ENCODE measurements at regions not wholly inside any gene's neighbourhood (a gene's known extent, or its start where the extent isn't known, plus 50 kb on each side); places are given as distances from the start of the nearest gene placed in this dataset.

DNA sequence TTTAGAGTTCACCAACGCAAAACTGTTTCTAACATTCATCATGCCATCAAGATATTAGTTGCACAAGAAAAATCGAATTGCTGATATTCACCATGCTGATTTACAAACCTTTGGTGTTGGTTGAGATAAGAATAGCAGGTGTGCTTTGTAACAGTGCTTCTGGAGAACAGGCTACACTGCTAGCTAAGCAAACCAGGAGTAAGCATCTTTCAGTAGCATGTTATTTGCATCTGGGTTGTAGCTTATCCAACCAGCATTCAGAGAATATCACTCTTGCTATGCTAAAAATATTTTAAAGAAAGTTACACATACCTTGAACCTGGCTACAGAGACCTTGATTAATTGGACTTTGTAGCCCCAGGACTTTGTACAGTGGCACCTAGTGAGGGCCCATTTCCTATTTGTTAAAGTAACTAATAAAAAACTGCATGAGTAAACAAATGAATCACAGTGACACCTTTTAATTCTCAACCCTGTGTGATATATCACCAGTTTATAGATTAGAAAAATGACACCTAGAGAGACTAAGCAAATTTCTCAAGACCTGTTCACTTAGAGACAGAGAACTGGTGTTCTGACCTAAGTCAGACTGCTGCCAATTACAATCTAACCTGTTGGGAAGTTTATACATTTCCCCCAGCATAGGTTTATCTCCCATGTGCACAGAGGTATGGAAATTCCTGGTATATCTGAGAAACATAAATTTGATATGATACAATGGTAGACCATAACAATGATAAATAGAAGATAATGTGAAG, 435.5 kb upstream of the TGFBR2 start:
- no peak for DNase-seq

DNA sequence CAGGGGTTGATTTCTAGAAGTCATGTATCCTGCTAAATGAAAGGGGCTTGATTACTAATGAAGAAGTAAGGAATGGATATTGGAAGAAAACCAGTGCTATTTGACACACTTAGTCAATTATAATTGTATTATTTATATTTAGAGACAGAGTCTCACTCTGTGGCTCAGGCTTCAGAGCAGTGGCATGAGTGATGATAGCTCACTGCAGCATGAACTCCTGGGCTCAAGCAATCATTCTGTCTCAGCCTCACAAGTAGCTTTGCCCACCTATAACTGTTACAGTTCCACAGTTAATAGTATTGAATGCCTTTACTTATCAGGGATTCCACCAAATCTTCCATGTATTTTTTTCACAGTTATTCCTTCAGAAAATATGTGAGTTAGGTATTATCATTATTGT, 432.0 kb upstream of the TGFBR2 start:
- DNase-seq: no peak

DNA sequence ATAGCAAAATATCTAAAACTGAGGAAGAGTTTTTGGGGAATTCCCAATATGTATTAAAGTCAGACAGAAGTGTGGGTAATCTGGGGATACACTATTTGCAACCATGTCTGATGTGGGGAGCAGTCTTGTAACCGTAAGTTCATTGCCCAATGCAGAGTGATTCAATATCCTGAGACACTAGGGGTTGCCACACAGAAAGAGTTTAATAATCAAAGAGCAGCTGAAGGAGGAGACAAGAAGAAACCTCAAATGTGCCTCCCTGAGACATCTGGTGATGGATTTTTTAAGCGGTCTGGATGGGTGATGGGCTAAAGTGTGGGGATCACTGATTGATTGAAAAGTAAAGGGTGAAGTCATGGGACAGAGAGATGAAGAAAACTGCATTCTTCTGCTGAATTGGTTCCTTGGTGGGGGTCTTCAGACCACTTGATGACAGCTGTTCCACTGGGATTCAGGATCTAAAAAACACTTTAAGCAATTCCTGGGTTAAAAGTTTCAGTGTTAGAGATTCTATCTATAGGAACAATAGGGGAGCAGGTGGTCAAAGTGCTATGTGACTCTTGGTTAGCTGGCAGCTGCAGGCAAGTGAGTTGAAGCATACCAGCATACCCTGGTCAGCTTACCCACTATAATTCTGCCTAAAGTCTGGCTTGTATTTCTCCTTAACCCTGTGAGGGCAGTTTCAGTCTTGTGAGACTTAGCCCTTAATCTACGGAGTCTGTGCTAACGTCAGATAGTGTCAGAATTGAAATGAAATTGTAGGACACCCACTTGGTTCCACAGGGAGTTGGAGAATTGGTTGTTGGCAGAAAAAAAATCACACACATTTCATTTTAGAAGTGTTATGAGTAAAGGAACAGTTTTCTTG, 425.9 kb upstream of the TGFBR2 start:
- DNase-seq: no peak

DNA sequence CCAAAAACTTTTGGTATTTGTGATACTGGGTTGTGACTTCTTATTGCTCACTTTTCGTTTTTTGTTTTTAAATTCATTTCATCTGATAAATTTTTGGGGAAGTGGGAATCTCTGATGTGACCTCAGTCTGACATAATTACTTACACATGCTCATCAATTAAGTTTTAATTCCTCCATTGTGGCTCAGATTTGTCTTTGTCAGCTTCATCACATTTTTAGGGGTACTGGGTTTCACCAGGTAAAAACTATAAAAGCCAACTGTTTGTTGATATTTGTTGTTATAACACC, 425.3 kb upstream of the TGFBR2 start:
- no peak for DNase-seq

DNA sequence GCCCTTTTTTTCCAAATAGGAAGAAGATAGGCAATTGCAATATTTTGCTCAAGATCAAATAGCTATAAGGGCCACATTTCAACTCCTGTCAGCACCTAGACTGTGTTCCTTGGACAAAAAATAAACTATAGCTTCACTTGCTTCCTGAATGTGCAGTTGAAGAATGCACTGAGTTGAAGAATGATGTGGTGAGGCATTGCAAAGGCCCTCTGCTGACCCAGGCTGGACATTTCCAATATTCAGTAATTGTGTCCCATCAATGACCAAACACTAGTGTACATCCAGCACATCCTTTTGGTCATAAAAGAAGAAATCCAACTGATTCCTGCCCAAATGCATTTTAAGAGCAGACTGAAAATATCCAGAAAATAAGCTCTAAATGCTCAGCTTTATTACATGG, 424.8 kb upstream of the TGFBR2 start:
- no peak for DNase-seq

DNA sequence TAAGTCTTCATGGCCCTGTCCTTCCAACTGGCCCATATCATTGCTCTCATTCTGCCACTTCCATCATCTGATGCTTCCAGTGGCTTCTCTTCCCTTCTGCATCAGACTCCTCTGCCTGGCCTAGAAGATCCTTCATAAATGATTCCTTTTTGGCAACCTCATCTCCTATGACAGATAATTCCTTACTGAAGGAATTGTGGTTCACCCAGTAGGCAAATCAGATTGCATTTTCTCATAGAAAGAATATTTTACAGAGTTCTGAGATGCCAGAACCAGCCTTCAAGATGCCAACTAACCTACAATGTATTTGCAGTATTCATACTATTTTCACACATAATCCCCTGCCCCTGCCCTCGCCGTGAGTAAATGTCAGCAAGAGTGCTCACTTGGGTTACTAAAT, 423.0 kb upstream of the TGFBR2 start:
- DNase-seq: no peak

DNA sequence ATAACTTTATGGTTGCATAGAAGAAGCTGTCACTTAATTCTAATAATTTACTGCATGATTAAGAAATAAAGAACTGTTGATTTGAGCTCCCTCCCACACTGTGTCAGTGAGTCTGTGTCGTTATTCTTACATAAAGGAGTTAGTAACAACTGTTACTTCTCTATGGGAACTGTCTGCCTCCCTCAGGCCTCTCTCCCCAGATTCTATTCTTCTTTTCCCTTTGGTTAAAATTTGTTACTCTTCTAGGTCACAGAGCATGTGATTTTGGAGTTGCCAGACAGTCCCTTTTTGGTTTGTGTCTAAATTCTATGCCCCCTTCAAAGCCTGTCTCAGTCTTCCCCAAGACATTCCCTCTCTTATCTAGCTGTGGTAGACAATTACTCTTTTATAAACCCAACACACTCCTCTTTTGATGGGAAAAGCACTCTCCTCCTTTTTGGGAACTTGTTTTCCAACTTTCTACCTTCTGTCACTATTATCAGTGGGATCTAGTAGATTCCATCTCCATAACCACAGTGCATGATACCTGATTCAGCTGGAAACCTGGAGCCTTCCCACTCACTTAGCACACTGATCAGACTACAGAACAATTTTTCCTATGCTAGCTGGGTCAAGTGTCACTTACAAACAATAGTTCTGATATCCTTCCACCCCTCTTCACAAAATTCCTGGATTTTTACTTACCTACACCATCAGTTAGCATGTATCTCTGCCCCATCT, 422.1 kb upstream of the TGFBR2 start:
- no peak for DNase-seq

DNA sequence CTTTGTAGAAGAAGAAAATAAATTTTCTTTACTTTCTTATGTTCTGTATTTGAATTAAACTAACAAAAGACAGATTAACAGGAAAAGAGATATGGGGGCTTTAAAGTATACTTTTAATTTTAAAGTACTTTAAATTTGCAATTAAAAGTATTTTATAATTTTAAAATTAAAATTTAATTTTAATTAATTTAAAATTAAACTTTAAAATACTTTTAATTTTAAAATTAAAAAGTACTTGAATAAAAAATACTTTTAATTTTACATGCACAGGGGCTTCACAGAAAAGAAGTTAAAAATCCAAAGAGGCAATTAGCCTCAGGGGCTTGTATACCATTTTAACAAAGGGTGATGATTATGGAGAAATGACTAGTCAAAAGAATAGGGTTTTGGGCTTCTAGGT, 420.5 kb upstream of the TGFBR2 start:
- no peak for DNase-seq

DNA sequence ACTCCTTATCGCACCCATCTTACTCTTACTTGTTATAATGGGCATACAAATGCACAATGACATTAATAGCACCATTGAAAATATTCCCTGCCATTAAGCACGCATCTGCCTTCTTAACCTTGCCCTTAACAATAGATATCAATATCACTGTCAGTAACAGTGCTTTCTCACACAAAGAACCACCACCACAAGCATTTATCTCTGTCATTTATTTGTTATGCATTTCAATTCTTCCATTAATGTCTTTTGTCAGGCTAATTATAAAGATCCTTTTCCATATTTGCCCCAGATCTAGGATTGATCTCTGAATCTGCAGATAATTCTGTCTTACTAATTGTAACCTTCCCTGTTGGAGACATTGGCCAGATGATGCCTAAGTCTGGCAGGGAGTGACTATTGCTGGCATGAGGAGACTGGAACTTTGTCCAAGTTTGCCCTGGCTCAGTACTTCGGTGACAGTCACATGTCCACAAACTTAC, 419.6 kb upstream of the TGFBR2 start:
- no peak for DNase-seq

DNA sequence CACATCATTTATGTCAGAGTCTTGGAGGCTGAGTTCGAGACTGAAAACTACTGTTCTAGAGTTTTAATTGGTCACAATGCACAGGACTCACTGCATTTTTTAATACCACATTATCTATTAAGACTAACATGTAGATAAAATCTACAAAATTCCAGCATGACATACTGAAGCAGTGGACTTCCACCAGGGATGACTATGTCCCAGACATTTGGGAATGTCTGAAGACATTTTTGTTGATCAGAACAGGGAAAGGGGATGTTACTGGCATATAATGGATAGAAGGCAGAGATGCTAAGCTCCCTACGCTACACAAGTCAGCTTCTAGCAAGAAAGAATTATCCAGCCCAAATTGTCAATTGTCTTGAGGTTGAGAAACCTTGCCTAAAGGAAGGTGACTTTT, 419.0 kb upstream of the TGFBR2 start:
- no peak for DNase-seq

DNA sequence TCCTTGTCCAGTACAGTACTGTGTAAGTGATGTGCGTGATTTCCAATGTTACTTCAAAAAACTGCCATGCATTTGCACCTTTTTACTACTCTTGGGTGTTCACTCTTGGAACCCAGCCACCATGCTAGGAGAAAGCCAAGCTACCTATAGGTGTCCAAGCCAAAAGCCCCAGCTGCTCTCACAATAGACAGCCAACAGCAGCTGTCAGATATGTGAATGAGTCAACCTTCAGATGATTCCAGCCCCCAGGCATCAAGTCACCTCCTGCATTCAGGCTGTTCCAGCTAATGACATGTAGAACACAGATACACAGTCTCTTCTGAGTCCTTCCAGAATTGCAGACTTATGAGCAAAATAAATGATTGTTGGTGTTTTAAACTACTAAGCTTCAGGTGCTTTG, 417.7 kb upstream of the TGFBR2 start:
- peak; percentile 91 for DNase-seq

DNA sequence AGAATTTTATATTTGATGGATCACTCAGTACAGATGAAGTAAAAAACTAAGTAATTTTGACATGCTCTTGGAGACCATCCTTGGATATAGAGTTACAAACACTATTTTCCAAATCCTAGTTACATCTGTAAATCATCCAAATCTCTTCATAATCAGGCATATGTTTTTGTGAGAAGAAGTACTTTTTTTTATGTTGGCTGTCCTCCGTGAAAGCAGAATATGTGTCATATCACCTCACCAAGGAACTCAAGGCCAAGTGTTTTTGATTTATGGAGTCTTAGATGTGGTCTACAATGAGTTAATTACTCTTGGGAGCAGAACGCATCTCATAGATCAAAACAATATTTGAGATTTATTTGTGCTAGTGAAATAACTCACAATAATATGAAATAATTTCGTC, 416.5 kb upstream of the TGFBR2 start:
- DNase-seq: no peak

DNA sequence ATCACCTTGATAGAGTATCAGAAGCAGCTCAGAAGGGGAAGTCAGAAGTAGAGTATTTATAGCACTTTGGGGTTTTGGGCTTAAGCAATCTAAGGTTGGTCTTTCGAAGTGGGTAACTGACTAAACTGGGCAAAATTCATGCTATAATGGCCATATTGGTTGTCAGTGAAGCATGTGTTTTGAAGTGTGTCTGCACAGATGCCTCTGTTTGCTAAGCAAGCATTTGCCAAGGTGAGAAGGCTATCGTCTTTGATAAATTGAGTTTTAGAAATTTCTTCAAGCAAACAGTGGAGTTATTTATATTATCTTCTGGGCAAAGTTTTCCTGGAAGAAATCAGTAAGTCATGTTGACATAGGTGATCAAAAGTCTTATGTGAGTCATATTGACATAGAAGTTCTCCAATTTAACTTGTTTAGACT, 412.8 kb upstream of the TGFBR2 start:
- DNase-seq: no peak

DNA sequence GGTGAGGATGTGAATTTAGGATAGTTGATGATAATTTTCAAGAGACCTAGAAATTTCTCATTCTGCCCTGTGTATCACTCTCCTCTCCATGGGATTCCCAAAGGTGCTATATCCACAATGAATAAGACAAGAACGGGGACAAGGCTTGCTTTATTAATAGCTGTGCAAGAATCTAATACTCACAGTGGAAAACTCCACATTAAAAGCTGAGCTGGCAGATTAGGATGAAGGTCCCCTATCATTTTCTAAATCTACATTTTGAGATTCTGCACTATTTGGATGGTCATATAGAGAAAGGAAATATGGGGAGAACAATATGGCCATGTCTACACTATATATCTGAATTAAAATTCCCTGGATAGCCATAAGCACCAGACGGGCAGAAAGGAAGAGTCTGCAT, 411.0 kb upstream of the TGFBR2 start:
- DNase-seq: no peak

DNA sequence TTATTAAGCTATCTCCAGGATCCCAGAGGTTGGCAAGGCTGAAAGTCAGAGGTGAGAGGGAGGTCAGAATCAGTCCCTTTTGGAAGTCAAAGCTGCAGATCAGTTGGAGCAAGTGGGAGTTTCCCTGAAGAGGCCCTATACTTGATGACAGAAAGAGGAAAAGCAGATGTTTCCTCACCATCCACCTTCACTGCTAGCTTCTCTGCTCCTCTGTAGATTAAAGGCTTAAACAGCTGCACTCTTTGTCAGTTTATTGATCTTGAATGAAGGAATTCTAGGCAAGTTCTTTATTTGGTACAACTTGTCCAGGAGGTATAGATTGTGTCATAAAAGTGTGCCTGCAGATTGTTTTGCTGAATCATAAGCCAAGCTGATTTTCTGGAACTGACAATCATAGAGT, 408.2 kb upstream of the TGFBR2 start:
- DNase-seq: no peak

DNA sequence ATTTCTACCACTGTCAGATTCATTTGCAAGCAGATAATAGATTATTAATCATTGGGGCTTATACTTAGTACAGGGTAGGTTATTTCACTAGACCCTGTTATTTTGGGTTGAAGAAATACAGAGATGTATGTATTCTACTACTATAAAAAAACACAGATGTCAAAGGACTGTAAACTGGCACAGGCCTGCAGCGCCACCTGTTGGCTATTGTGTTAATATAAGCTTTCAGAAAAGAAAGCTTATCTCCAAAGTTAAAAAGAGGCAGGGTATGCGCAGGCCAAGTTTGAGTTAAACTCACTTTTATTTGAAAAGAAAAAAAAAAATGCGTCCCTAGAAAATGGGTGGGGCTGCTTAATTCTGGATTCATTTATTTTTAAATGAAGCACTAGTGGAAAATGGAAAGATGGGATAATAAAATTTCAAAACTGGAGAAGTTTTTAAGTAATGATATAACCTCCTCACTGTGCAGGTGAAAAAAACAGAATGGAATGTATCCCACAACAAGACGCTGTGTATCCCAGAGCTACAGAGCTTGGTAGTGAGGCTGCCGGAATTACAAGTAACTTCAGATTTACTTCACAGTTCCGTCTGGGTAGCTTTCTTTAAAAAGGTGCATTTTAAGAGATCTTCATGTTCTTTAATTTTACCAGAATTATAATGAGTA, 407.2 kb upstream of the TGFBR2 start:
- DNase-seq: peak; percentile 59

DNA sequence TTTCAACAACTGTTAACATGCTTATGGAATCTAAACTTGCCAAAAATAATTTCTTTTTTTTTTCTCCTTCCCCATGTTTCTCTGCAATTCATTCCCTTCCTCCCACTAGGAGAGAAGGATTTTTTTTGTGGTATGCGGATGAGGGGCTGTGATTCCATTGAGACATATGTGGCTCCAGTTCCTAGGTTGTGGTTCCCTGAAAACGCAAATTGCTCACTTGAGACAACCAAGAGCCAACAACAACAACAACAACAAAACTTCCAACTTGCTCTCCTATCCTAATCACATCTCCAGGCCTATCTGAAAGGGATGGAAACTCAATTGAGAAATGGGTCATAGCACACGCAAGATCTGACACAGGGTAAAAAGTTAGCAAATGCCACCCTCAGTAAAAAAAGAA, 406.5 kb upstream of the TGFBR2 start:
- no peak for DNase-seq

DNA sequence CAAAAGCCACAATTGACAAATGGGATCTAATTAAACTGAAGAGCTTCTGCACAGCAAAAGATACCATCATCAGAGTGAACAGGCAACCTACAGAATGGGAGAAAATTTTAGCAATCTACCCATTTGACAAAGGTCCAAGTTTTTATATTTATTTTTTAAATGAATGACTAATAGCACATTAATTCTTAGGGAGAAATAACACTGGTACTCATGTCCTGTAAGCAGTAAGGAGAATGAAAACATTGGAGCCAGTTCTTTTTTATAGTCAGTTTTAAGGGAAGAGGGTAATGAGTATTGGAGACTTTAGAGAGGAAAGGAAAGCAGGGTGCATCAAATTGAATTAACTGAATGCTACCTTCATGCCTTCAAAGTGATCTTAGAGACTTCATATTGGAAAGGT, 404.7 kb upstream of the TGFBR2 start:
- no peak for DNase-seq

DNA sequence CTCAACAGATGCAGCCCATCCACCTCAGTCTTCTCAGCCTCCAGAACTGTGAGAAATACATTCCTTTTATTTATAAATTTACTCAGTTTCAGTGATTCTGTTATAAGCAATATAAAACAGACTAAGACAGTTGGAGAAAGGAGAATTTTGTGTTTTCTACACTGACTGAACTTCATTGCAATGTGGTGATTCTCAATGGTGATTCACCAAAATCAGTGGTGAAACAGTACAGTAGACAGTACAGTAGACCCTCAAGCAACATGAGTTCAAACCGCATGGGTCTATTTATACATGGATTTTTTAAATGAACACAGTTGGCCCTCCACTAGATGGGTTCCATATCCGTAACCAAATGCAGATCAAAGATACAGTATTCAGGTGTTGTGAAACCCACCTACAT, 403.1 kb upstream of the TGFBR2 start:
- DNase-seq: no peak

DNA sequence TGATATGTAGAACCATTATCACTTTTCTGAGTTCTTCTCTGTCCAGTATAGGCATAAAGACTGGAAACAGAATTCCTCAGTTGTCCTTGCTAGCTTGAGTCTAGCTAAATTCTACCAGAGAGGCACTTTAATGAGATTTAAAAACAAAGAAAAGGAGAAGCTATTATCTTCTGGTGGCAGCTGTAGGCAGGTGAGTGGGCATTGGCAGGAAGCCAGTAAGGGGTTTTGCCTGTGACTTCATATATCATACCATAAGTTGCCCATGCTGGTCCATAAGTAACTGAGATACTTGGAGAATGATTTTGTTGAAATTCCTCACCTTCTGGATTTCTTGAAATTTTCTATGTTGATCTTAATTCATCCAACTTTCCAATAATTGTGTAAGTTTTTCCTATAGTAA, 402.3 kb upstream of the TGFBR2 start:
- no peak for DNase-seq

DNA sequence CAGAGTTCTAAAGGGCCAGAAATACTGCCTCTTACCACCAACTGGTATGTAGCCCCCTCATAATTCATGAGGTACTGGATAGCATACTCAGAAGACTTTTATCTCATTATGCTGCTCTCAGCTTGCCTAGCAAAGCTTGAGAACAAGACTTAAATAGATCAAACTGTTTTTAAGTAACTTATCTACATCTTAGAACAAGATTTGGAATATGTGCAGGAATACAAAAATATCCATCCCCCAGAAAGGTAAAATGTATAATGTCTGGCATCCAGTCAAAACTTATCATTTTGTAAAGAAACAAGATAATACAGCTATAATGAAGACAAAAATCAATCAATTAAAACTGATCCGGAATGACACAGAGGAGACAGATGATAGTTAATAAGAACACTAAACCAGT, 400.4 kb upstream of the TGFBR2 start:
- no peak for DNase-seq

DNA sequence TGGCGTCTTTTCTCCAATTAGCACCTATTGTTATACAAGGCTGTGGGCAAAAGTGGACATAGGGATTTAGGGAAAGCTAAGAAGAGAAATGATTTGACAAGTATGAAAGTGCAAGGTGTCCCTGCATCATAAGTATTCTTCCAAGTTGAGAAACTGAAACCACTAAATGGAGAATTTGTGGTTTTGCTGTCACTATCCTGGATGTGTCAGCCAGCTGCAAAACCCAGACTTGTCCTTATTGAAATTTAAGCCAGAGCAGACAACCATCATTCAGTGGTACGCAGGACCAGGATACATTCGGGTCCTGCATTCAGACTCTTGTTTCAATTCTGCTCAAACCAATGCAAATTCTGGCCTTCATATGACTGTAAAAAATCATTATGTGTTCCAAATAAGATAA, 384.8 kb upstream of the TGFBR2 start:
- no peak for DNase-seq

DNA sequence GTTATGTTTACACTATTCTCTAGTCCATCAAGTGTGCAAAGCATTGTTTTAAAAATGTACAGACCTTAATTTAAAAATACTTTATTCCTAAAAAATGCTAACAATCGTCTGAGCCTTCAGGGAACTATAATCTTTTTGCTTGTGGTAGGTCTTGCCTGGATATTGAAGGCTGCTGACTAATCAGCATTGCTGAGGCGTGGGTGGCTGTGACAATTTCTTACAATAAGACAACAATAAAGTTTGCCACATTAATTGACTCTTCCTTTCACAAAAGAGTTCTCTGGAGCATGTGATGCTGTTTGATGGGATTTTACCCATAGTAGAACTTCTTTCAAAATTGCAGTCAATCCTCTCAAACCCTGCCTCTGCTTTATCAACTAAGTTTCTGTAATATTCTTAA, 384.0 kb upstream of the TGFBR2 start:
- no peak for DNase-seq

Data from NCI-H345 (cell line).